ENCODE measurements at regions not wholly inside any gene's neighbourhood (a gene's known extent, or its start where the extent isn't known, plus 50 kb on each side); places are given as distances from the start of the nearest gene placed in this dataset.

GRCh38 chr7:152508701-152509100 lies 72.9 kb upstream of the KMT2C start:
- TF ChIP-seq SPI1 (IDR thresholded peaks at IDR 0.05; ENCODE audit: borderline replicate concordance, low read depth) (no peak), POLR2AphosphoS5 (IDR thresholded peaks at IDR 0.05; ENCODE audit: low read depth) (no peak), GABPA (IDR thresholded peaks at IDR 0.05; ENCODE audit: low read depth) (no peak)
- TF ChIP-seq, protein P1, sequence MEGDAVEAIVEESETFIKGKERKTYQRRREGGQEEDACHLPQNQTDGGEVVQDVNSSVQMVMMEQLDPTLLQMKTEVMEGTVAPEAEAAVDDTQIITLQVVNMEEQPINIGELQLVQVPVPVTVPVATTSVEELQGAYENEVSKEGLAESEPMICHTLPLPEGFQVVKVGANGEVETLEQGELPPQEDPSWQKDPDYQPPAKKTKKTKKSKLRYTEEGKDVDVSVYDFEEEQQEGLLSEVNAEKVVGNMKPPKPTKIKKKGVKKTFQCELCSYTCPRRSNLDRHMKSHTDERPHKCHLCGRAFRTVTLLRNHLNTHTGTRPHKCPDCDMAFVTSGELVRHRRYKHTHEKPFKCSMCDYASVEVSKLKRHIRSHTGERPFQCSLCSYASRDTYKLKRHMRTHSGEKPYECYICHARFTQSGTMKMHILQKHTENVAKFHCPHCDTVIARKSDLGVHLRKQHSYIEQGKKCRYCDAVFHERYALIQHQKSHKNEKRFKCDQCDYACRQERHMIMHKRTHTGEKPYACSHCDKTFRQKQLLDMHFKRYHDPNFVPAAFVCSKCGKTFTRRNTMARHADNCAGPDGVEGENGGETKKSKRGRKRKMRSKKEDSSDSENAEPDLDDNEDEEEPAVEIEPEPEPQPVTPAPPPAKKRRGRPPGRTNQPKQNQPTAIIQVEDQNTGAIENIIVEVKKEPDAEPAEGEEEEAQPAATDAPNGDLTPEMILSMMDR (IDR thresholded peaks at IDR 0.05; ENCODE audit: insufficient read depth, low read length) = no peak
- TF ChIP-seq, protein P2, sequence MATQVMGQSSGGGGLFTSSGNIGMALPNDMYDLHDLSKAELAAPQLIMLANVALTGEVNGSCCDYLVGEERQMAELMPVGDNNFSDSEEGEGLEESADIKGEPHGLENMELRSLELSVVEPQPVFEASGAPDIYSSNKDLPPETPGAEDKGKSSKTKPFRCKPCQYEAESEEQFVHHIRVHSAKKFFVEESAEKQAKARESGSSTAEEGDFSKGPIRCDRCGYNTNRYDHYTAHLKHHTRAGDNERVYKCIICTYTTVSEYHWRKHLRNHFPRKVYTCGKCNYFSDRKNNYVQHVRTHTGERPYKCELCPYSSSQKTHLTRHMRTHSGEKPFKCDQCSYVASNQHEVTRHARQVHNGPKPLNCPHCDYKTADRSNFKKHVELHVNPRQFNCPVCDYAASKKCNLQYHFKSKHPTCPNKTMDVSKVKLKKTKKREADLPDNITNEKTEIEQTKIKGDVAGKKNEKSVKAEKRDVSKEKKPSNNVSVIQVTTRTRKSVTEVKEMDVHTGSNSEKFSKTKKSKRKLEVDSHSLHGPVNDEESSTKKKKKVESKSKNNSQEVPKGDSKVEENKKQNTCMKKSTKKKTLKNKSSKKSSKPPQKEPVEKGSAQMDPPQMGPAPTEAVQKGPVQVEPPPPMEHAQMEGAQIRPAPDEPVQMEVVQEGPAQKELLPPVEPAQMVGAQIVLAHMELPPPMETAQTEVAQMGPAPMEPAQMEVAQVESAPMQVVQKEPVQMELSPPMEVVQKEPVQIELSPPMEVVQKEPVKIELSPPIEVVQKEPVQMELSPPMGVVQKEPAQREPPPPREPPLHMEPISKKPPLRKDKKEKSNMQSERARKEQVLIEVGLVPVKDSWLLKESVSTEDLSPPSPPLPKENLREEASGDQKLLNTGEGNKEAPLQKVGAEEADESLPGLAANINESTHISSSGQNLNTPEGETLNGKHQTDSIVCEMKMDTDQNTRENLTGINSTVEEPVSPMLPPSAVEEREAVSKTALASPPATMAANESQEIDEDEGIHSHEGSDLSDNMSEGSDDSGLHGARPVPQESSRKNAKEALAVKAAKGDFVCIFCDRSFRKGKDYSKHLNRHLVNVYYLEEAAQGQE (IDR thresholded peaks at IDR 0.05; ENCODE audit: insufficient replicate concordance, low read depth) = no peak
